Transverse colon (tissue), 4 donors: ENCODE measurements at regions not wholly inside any gene's neighbourhood (a gene's known extent, or its start where the extent isn't known, plus 50 kb on each side); places are given as distances from the start of the nearest gene placed in this dataset.
A peak's percentile ranks its signal among the peaks of the same experiment; 100 is the strongest.

Source experiments
- DNase-seq: peaks from one replicate; pipeline ENCODE4 v3.0.0-alpha.2; 2019
- H3K27ac ChIP-seq, 4 donors: fragments of 200-600 bp; sonication (generic); 2 replicates each; pipeline ENCODE4 v1.5.1; 2016 to 2018; ENCODE audit warnings: inconsistent platforms in 4 of 4
- H3K27me3 ChIP-seq: fragments of 200-600 bp; sonication (generic); 2 replicates; pipeline ENCODE4 v1.5.1; 2017; ENCODE audit warnings: inconsistent platforms
- H3K36me3 ChIP-seq, 4 donors: fragments of 200-600 bp; sonication (generic); 2 replicates each; pipeline ENCODE4 v1.5.1; 2017 to 2019; ENCODE audit warnings: inconsistent platforms in 4 of 4
- H3K4me1 ChIP-seq, 4 donors: fragments of 200-600 bp; sonication (generic); 2 replicates each; pipeline ENCODE4 v1.5.1; 2017 to 2020; ENCODE audit warnings: inconsistent platforms in 4 of 4
- H3K4me3 ChIP-seq, 4 donors: fragments of 200-600 bp; sonication (generic); 1 replicate in 1 of 4; 2 replicates in 3 of 4; pipeline versions ENCODE4 v1.5.1 to v1.6.1; 2017 to 2019; ENCODE audit warnings: inconsistent platforms in 4 of 4
- H3K9me3 ChIP-seq, 2 donors: fragments of 200-600 bp; sonication (generic); 2 replicates each; pipeline ENCODE4 v1.5.1; 2017 to 2019; ENCODE audit warnings: inconsistent platforms in 2 of 2
- CTCF ChIP-seq, 5 experiments: fragments of 200-600 bp in 3 of 5; fragments of 450-650 bp in 2 of 5; sonication (generic) in 3 of 5; IDR thresholded peaks; 1 replicate in 2 of 5; 2 replicates in 3 of 5; pipeline ENCODE4 v1.5.1; 2016 to 2017; ENCODE audit warnings: antibody characterized with exemption in 5 of 5, inconsistent platforms in 3 of 5, mild to moderate bottlenecking in 2 of 5, moderate library complexity in 1 of 5
- EP300 ChIP-seq: sonication (generic); formaldehyde crosslinking; IDR thresholded peaks from one replicate; pipeline ENCODE4 v1.6.1; 2017; ENCODE audit warnings: antibody characterized with exemption, low read depth
- POLR2A ChIP-seq: fragments of 450-650 bp; IDR thresholded peaks from one replicate; pipeline ENCODE4 v1.6.1; 2016; ENCODE audit warnings: antibody characterized with exemption, mild to moderate bottlenecking, moderate library complexity
- POLR2AphosphoS5 ChIP-seq, 3 donors: sonication (generic); formaldehyde crosslinking; IDR thresholded peaks; one replicate each; pipeline ENCODE4 v1.6.1; 2016; ENCODE audit warnings: antibody characterized with exemption in 3 of 3
- WGBS, 2 donors: methylation state at CpG; one replicate each; pipeline ENCODE4 v1.1.5; 2018; ENCODE audit warnings: low coverage in 1 of 2; 5-methylcytosine and 5-hydroxymethylcytosine counted together
- in situ Hi-C, 4 donors: fragments of 200-750 bp; cut with MboI; loops; one replicate each; pipeline versions ENCODE4 v1.15.0 to v1.15.1; 2017; ENCODE audit warnings: low sequenced_read_pairs in 3 of 4, low pct_ligation_motif_present in 1 of 4, low pct_unique_long_range_greater_than_20kb in 1 of 4
- intact Hi-C: fragments of 100-400 bp; cut with DNase I; formaldehyde crosslinking; loops from one replicate; pipeline ENCODE4 v1.15.1; 2023; ENCODE audit warnings: low total_unique reads

GRCh38 chr4:24236120-24236519, 346.3 kb upstream of the PPARGC1A start:
- in situ Hi-C loops (no loop called here), intact Hi-C loops (no loop called here)
- Histone ChIP-seq H3K36me3 (no peaks in the 10 kb centered on the region), H3K4me3 (no peak overlapping the region), H3K27ac (peak overlapping the region in 1 of 4 donors; percentile 30), H3K9me3 (no peaks in the 10 kb centered on the region), H3K4me1 (peaks cover 0 to 11% (median 0%) of the 10 kb centered on the region in 4 donors), H3K27me3 (no peaks in the 10 kb centered on the region)
- 82 to 84% methylated on average over 3 to 5 of the region's 5 CpGs for WGBS, 2 donors
- no peak for DNase-seq
- TF ChIP-seq POLR2A = no peak
- no peak for TF ChIP-seq CTCF (IDR thresholded peaks at IDR 0.05)
- no peak for TF ChIP-seq POLR2AphosphoS5 (IDR thresholded peaks at IDR 0.05)
- no peak for TF ChIP-seq EP300

- Histone ChIP-seq H3K4me1 (peaks cover 0 to 11% (median 0%) of the 10 kb centered on the region in 4 donors), H3K4me3 (no peak overlapping the region), H3K9me3 (no peaks in the 10 kb centered on the region), H3K27ac (peak overlapping the region in 1 of 4 donors; percentile 30), H3K27me3 (no peaks in the 10 kb centered on the region), H3K36me3 (no peaks in the 10 kb centered on the region)
- intact Hi-C loops = no loop called here
- TF ChIP-seq POLR2AphosphoS5 (IDR thresholded peaks at IDR 0.05) (peak in 1 of 3 donors; percentile 30), POLR2A (no peak), EP300 (no peak), CTCF (IDR thresholded peaks at IDR 0.05) (no peak)
- no peak for DNase-seq
- in situ Hi-C loops = no loop called here
Measured at GRCh38 chr4:24235618-24236017, 345.8 kb upstream of the PPARGC1A start.

GRCh38 chr4:24234288-24234848, 344.5 kb upstream of the PPARGC1A start:
- in situ Hi-C loops (no loop called here), intact Hi-C loops (no loop called here)
- no peak overlapping the region for H3K27ac ChIP-seq
- H3K36me3 ChIP-seq = no peaks in the 10 kb centered on the region
- peaks cover 0 to 11% (median 0%) of the 10 kb centered on the region in 4 donors for H3K4me1 ChIP-seq
- 87 to 91% methylated on average over 3 of the region's 3 CpGs for WGBS, 2 donors
- H3K4me3 ChIP-seq = no peak overlapping the region
- no peaks in the 10 kb centered on the region for H3K9me3 ChIP-seq
- no peak for DNase-seq
- no peak for TF ChIP-seq EP300
- no peak for TF ChIP-seq POLR2AphosphoS5 (IDR thresholded peaks at IDR 0.05)
- H3K27me3 ChIP-seq = no peaks in the 10 kb centered on the region

DNA sequence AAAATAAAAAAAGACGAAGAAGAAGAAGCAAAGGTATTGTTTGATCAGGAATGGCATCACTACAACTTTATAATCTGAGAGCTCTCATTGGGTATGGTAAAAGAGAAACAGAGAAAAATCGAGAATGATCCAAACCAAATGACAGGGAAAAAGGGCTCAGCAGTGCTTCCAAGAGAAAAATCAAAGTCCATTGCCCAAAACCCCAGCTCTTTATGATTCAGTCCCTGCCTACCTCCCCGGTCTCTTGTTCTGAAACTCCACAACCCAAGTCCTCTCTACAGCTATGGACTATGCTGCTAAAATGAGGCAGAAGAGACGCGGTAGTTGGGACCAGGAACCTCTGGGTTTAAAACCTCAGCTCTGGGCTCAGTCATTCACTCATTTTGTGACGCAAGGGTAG, 341.1 kb upstream of the PPARGC1A start:
- no peak for DNase-seq
- peaks cover 0 to 8% (median 0%) of the 10 kb centered on the region in 4 donors for H3K4me1 ChIP-seq
- in situ Hi-C loops (no loop called here), intact Hi-C loops (no loop called here)
- H3K4me3 ChIP-seq = no peak overlapping the region
- H3K9me3 ChIP-seq = no peaks in the 10 kb centered on the region
- H3K27ac ChIP-seq = no peak overlapping the region
- H3K36me3 ChIP-seq = no peaks in the 10 kb centered on the region
- H3K27me3 ChIP-seq = no peaks in the 10 kb centered on the region
- TF ChIP-seq POLR2A (no peak), POLR2AphosphoS5 (IDR thresholded peaks at IDR 0.05) (no peak), CTCF (IDR thresholded peaks at IDR 0.05) (no peak), EP300 (no peak)
- WGBS, 2 donors = 80 to 82% methylated on average over 5 to 6 of the region's 6 CpGs

DNA sequence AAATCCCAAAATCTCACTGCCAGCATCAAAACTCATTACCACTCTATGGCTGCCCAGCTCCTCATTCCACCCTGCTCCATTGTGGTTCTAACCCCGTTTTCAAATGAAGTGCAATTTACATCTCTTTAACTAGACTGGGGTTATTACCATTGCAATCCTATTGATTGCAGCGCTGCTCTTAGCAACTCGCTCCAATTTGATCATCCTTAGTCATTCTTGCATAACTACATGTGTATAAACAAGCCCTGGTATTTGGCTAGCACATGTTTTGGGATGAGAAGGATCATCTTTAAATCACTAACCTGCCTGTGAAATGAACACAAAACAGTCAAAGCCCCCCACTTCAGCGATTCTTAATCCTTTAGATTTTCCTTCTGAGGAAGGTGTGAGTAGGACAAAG, 340.1 kb upstream of the PPARGC1A start:
- in situ Hi-C loops = no loop called here
- DNase-seq = no peak
- Histone ChIP-seq H3K27me3 (no peaks in the 10 kb centered on the region), H3K36me3 (no peaks in the 10 kb centered on the region), H3K27ac (no peak overlapping the region), H3K9me3 (no peaks in the 10 kb centered on the region), H3K4me1 (no peaks in the 10 kb centered on the region), H3K4me3 (no peak overlapping the region)
- intact Hi-C loops = no loop called here
- 66 to 74% methylated on average over 4 of the region's 4 CpGs for WGBS, 2 donors
- TF ChIP-seq CTCF (IDR thresholded peaks at IDR 0.05) (no peak), POLR2AphosphoS5 (IDR thresholded peaks at IDR 0.05) (no peak), EP300 (no peak), POLR2A (no peak)
